GM21515 (cell line): ENCODE measurements at regions not wholly inside any gene's neighbourhood (a gene's known extent, or its start where the extent isn't known, plus 50 kb on each side); places are given as distances from the start of the nearest gene placed in this dataset.

Source experiments
- ATAC-seq: cut with Tn5 transposase; IDR thresholded peaks from one replicate; pipeline ENCODE4 v1.9.1; 2021; ENCODE audit not compliant: unreplicated experiment

DNA sequence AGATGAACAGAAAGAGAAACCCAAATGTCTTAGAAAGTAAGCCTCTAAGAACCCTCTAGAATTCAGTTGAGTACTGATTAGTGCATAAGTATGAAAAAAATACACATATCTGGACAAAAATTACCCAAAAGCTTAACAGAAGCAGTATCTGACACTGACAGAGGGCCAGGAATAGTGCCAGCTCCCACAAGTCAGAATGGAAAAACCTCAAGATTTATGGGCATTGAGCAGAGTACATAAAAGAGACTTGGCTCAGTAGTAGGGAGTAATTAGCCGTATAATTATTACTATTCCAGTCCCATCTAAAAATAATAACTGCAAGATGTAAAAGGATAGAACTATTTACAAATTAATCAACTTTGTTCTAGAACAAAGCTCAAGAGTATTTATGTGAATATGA is 834.5 kb downstream of the FAM181B start:
- no peak for ATAC-seq

DNA sequence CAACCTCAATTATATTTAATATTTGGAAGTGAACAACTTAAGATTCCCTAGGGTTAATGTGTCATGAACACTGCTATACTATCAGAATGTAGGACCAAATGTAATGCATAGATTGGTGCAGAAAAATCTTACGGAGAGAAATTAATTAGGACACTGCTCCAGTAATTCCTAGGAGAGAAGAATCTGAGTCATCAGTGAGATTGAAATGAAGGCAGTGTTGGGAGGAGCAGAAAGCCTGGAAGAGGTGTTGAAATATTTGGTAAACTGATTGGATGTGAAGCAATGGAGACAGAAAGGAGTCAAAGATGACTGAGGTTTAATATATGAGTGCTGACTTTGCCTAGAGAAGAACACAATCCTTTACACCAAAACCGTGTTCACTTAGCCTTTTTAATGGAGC is 836.0 kb downstream of the FAM181B start:
- no peak for ATAC-seq

DNA sequence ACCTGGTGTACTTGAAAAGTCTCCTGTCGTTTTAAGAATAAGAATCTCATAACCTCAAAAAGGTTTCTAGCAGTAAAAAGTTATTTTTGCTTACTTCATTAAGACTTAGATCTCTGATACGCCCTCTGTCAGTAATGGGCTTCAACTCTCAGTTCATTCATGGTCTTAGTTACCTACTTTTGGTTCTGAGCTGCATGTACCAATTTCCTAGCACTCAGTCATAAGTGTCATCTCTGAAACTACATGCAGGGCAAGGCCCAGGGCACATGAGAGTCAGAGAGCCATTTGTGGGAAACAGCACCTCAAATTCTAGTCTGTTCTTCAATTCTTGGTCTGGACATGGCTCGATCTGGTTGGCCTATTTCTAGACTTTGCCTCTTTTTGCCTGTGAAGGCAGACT is 838.4 kb downstream of the FAM181B start:
- no peak for ATAC-seq

DNA sequence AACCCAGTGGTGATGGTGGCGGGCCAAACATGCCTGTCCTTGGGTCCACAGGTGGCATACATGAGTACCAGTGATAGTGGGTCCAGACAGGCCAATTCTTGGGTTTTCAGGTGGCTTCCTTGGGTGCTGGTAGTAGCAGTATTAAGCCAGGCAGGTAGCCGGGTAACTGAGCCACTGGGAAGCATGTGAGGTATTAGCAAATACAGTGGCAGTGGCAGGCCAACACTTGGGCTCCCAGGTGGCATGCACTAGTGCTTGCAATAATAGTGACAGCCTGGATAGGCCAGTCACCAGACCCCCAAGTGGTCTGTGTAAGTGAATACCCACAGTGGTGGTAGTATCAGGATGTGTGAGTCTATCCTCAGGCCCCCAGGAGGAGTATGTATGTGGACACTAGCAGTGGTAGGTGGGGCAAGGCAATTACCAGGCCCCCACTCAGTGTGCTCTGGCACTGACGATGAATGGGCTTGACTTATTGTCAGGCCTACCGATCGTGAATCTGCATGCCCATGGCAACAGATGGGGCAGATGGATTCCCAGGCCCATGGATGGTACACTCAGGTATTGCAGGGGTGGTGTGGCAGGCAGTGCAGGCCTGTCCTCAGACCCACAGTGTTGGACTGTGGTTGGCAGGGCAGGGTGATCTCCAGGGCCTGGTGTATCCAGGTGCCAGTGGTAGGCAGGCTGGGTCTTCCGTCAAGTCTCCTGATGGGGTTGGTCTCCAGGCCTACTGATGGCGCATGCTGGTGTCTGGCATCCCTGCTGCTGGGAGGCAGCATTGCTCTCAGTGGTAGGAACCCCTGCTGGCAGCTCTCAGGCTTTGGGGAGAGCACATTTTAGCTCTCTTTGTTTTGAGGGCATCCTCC is 840.7 kb downstream of the FAM181B start:
- ATAC-seq, result no peak

DNA sequence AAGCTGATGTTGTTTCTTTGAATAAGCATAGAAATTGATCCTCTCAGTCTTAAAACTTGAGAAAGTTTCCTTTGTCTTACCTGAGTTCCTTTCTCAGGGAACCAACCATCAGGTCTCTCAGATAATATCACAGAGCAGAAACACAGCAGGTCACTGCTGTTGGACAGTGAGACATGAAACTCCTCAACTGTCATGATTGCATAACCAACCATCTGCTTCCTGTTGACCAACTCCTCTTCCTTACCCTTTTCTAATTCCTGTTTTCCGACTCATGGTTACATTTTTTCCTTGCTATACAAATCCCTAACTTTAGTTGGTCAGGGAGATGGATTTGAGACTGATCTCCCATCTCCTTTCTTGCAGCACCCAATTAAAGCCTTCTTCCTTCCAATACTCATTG is 845.3 kb downstream of the FAM181B start:
- no peak for ATAC-seq

DNA sequence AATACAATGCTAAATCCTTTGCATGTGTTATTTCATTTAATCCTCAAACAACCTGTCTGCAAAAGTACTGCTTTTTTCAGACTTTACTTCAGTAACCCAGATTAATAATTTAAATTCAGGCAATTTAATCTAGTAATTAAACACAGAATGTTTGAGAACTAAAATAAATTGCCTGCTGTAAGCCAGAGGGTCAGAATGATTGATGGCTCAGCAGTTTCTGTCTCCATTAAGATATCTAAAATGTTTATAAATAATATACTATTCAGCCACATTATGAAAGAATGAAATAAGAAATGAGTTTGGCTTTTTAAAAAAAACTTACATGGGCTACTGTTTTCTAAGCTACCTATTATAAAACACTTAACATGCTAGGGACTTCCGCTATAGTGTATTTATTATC is 846.0 kb downstream of the FAM181B start:
- ATAC-seq, result no peak

DNA sequence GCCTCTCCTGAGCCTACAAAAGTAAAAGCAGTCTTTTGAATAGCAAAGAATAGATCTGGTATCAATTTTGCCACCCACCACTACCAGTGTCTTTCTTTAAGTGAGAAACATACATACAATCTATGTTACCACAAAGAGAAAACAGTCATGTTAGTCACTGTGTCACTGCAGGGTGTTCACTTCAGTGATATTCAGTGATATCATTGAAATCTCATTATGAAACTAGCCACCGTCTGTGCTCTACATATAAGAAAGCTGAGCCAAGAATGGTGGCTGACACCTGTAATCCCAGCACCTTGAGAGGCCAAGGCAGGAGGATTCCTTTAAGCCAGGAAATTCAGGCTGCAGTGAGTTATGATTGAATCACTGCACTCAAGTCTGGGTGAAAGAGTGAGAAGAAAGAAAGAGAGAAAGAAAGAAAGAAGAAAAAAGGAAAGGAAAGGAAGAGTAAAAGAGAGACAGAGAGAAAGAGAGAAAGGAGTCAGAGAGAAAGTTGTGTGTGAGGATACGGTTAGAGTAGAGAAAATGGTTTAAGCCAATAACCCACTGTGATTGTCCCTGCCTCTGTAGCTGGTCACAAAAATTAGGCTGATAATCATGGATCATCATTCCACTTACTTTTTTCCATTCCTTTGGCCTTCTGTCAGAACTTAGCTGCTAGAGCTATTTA is 847.1 kb downstream of the FAM181B start:
- no peak for ATAC-seq

DNA sequence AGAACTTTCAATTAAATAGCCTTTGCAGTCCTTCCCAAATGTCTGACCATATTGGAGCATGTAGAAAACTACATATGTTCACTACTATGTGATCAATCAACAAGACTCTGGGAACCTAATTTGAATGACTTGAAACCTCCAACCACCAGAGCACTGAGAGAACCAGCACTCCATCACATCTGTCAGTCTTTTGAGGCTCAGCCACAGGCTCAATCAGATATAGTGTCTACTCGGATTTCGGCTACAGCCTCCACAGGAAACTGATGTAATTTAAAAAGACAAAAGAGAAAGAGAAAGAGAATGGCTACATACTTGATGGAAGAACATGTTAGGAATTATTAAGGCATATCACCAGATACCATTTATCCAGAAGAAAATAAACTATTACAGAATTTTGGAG is 859.0 kb downstream of the FAM181B start:
- peak; percentile 46 for ATAC-seq

DNA sequence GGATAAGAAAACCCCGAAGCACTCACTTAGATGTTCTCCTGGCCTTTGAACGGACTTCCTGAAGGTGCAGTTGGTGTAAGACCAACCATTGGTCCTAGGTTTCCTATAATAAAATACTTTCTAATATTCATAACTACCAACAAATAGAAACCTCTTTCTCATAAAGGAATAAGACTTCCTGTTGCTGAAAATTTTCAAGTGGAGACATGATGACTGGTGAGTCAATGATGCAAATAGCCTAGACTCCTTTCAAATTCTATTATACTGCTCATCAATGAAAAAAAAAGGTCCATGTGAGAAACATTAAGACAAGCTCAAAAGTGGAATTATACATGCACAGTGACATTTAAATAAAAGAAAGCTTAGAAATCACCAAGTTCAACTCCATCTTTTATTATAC is 862.8 kb downstream of the FAM181B start:
- no peak for ATAC-seq

DNA sequence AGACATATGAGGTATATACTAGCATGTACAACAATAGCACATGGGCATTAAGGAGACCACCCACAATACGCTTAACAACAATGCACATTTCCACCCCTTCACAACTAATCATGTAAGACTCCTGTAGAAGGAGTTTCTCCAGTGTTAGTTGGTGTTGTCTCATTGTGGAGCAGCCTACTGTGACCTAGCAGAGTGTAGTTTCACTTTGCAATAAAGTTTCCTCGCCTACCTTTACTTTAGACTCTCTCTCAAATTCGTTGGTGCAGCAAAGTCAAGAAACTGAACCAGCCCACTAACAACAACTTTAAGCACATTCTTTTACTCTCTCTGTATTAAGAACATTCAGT is 863.6 kb downstream of the FAM181B start:
- ATAC-seq, result peak; percentile 60

DNA sequence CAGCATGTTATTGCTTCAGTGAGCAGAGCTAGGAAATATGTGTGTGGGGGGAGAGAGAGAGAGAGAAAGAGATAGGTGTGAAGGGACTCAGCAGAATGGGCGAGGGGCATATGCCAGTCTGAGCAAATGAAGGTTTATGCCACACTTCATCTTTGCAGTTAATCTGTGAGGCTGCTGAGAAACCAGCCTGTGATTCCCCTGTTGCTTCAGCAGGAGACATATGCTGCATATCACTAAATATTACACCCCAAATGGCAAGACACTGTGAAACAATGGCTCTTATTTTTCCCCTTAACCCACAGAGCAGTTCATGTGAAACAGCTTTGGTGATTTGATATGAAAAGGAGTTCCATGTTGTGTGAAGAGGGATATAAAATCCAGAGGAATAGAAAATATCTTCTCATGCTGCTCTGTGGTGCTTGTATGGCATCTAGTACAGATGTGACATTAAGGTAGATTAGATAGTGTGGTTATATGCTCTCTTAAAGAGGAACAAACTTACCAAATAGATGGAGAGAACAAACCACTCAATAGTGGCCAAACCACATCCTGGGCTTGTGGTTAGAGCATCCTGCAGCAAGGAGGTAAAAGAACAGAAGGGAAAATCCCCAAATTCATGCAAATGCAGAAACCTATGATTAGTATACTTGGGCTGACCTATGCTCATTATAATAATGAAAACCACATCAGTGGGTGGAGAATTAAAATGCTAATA is 864.2 kb downstream of the FAM181B start:
- peak; percentile 96 for ATAC-seq

DNA sequence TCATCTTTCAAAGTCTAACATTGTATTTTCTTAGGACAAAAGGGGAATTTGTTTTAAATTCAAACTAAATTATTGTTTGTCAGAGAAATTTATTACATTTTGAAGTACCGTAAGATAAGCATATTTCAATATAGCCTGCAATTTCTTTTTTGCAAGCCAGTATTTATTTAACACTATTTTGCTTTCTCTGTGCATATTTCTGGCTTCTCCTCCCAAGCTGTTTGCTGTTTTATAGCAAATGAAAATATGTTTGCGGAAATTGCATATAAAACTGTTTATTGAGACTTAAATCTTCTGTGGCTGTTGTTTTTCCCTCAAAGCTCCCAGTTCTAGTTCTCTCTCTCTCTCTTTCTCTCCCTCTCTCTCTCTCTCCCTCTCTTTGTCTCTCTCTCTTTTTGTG is 866.8 kb downstream of the FAM181B start:
- no peak for ATAC-seq

DNA sequence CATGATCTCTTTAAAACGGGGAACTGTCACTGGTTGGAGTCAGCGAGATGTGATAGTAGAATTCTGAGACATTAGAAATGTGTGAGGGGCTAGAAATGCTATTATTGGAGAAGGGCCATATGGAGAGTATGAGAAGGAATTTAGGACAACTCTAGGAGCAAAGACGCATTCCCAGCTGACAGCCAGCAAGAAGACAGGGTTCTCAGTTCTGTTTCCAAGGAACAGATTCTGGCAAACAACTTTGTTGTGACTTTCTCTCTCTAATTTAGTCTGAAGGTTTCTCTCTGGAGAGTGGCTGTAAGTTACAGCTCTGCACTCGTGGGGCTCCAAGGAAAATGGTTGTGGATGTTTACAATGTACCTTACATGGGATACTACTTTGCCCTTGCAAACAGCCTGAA is 876.3 kb downstream of the FAM181B start:
- ATAC-seq, result no peak

DNA sequence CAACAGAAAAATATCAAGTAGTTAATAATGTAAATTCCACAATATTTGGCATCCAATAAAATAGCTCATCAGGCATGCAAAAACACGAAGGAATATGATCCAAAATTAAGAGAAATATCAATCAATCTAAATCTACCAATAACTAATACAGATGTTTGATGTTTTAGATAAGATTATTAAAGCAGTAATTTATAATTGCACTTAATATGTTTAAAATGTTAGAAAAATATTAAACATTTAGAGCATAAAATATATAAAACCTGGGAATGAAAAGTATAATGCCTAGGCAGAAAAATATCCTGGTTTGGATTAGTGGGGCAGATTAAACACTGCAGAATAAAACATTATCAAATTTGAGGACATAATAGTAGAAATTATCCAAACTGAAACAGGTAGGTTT is 879.9 kb downstream of the FAM181B start:
- ATAC-seq, result no peak

DNA sequence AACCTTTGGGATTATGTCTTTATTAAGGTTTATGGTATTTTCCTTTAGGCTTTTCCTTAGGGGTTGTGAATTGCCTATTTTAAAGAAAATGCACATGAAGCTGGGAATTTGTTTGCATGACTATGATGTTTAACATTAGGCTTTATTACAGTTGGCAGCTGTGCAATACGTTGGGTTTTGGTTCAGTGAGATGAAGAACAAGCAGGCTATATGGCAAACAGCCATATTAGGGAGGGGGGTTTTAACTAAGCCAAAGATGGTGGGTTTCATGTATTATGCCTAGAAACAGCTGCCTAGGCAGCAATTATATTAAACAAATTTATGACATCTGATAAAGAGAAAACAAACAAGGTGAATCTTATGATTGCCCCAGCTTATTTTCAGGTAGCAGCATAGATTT is 880.8 kb downstream of the FAM181B start:
- ATAC-seq, result no peak

DNA sequence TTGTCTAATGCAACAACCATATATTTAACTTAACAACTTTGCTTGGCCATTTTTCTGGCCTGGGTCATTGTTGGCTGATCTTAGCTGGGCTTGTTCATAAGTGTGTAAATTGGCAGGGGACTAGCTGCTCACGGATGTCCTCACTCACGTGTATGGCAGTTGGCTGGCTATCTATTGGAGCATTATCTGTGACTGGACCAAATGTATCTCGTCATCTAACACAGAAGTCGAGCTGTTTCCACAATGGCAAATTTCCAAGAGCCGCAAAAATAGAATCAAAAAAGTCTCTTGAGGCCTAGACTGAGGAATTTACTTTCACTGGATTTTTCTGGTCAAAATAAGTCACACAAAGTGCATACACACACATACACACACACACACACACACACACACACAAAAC is 893.3 kb downstream of the FAM181B start:
- ATAC-seq, result no peak

DNA sequence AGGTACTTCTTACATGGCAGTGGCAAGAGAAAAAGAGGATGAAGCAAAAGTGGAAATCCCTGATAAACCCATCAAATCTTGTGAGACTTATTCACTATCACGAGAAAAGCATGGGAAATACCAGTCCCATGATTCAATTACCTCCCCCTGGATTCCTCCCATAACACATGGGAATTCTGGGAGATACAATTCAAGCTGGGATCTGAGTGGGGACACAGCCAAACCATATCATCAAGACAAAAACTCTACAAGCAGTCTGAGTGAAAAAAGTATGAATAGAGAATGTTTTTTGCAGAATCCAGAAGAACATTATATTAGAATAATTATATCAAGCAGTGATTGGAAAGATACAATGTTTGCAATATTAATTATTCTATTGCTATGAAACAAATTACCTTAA is 893.7 kb downstream of the FAM181B start:
- ATAC-seq, result no peak

DNA sequence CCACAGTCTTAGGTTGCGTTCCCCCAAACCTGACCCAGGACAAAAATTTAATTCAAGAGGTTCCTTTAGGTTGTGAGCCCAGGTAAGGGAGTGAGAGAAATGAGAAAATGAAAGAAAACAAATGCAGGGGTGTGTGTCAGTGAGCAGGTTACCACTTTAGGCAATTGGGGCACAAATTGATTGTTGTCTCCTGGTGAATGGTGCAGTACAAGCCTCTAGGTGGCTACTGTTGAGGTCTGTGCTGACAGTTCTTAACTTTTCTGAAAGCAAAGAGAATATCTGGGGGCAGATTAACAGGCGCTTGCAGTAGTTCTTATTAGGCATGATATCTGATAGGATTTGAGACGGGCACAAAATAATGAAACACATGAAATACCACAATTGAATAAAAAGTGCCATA is 894.6 kb downstream of the FAM181B start:
- no peak for ATAC-seq

DNA sequence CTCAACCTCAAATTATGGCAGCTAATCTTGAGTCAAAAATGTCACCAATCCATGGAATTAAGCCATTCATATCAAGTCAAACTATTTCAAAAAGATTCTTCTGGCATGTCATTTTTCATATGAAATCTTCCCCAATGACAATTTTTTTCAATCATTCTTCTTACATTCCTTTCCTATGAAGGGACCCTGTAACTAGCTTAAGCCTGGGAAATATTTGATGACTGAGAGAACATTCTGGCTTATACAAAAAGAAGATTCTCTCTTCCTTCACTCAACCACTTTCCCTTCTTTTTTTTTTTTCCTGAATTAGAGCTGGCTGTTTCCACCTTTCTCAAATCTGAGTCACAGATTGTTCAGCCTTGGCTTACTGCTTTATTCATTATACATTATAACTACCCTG is 903.7 kb downstream of the FAM181B start:
- no peak for ATAC-seq

DNA sequence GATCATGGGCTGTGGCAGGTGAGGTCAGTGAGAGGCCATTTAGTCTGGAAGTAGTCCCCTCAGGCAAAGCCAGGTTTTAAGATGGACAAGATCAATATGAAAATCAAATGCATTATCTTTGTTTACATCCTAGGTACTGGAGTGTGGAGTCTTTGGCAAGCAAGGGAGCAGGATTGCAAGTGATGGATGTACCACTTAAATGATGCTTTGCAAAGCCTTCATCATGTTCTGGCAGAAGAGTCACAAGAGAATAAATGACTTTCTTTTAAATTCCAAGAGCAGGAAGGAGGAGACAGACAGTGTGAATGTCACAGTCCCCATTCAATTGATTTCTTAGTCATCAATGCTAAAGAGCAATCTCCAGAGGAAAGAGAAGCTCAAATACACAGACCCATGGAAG is 908.3 kb downstream of the FAM181B start:
- ATAC-seq, result no peak

DNA sequence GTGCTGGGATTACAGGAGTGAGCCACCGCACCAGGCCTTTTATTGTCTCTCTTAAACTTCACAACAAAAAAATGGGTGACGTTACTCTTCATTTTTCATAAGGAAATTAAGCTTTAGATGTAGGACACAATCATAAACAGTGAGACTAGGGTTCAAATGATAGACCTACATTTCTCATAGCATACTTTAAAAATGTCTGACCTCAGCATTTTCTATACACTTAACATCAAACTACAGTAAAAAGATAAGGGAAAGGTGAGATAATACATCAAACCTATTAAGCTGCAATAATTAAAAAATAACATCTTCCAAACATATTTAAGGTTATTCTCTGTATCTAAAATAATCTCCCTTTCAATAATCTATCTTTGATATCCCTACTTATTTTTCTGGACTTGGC is 914.2 kb downstream of the FAM181B start:
- ATAC-seq, result no peak

DNA sequence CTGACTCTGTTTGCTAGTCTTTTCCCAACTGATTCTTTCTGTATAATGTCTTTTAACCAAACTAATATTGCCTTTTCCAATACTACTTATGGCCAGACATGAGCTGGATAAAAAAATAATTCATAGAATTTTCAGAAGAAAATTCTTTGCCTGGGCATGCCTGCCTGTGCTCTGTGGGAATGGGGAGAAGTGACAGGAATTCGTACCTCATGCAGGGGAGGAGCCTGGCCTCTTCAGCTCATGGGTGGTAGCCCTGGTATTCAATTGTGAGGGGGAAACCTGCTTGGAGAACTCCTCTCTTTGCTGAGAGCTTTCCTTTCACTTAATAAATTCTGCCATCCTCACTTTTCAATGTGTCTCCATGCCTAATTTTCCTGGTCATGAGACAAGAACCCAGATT is 928.8 kb downstream of the FAM181B start:
- ATAC-seq, result no peak
